KMS-11 (cell line): ENCODE measurements at regions not wholly inside any gene's neighbourhood (a gene's known extent, or its start where the extent isn't known, plus 50 kb on each side); places are given as distances from the start of the nearest gene placed in this dataset.

ENCODE experiments used
- H2AFZ ChIP-seq: fragments of 200-600 bp; sonication (generic); 2 replicates; pipeline ENCODE4 v1.6.1; 2016; ENCODE audit warnings: antibody characterized with exemption, mixed run types, low read depth
- H3K27ac ChIP-seq: fragments of 200-600 bp; sonication (generic); 2 replicates; pipeline ENCODE4 v1.6.1; 2016; ENCODE audit warnings: mild to moderate bottlenecking, mixed run types
- H3K27me3 ChIP-seq: fragments of 200-600 bp; sonication (generic); 2 replicates; pipeline ENCODE4 v1.6.1; 2017; ENCODE audit warnings: mild to moderate bottlenecking, low read depth, mixed run types, moderate library complexity; ENCODE audit not compliant: insufficient read depth
- H3K36me3 ChIP-seq: fragments of 200-600 bp; sonication (generic); 2 replicates; pipeline ENCODE4 v1.6.1; 2017; ENCODE audit warnings: mild to moderate bottlenecking, mixed run types; ENCODE audit not compliant: insufficient read depth
- H3K4me1 ChIP-seq: fragments of 200-600 bp; sonication (generic); 2 replicates; pipeline ENCODE4 v1.6.1; 2016; ENCODE audit warnings: mild to moderate bottlenecking, low read depth, mixed run types; ENCODE audit not compliant: poor library complexity, severe bottlenecking
- H3K4me2 ChIP-seq: fragments of 200-600 bp; sonication (generic); 2 replicates; pipeline ENCODE4 v1.7.0; 2016; ENCODE audit warnings: mild to moderate bottlenecking, mixed run types
- H3K4me3 ChIP-seq: fragments of 200-600 bp; sonication (generic); IDR thresholded peaks from 2 replicates; pipeline ENCODE4 v1.6.1; 2017; ENCODE audit warnings: low read depth, low read length, mixed read lengths; ENCODE audit not compliant: insufficient read depth
- H3K79me2 ChIP-seq: fragments of 200-600 bp; sonication (generic); 2 replicates; pipeline ENCODE4 v1.6.1; 2016; ENCODE audit warnings: low read depth, mixed run types; ENCODE audit not compliant: insufficient read depth
- H3K9ac ChIP-seq: fragments of 200-600 bp; sonication (generic); 2 replicates; pipeline ENCODE4 v1.6.1; 2016; ENCODE audit warnings: mild to moderate bottlenecking, mixed run types
- H4K20me1 ChIP-seq: fragments of 200-600 bp; sonication (generic); 2 replicates; pipeline ENCODE4 v1.6.1; 2016; ENCODE audit warnings: mild to moderate bottlenecking, mixed run types; ENCODE audit not compliant: insufficient read depth
- CTCF ChIP-seq: fragments of 200-600 bp; sonication (generic); conservative IDR thresholded peaks from 2 replicates; pipeline ENCODE4 v1.6.1; 2017; ENCODE audit warnings: low read depth, mild to moderate bottlenecking, antibody characterized with exemption, low read length, moderate library complexity, mixed read lengths

DNA sequence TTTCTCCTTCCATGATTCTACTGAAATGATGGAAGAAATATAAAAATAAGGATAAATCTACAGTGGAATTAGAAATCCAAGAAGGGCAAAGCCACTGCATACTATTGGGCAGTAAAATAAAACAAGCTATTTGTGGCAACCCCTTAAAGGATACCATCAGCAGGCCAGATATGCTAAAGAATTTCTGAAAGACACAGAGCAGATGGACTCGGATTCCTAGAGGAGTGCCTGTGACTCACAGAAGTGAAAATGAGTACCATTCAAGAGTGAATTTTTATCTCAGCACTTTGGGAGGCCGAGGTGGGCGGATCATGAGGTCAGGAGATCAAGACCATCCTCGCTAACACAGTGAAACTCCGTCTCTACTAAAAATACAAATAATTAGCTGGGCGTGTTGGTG is 318.1 kb downstream of the LRIG3 start:
- H3K4me2 ChIP-seq, result no peak overlapping the region
- H3K36me3 ChIP-seq, result no peaks in the 10 kb centered on the region
- no peaks in the 10 kb centered on the region for H4K20me1 ChIP-seq
- H2AFZ ChIP-seq, result no peak overlapping the region
- H3K79me2 ChIP-seq, result no peaks in the 10 kb centered on the region
- H3K27ac ChIP-seq, result no peak overlapping the region
- H3K4me3 ChIP-seq, result no peak overlapping the region
- H3K27me3 ChIP-seq, result no peaks in the 10 kb centered on the region
- no peak overlapping the region for H3K9ac ChIP-seq
- TF ChIP-seq CTCF, result no peak
- H3K4me1 ChIP-seq, result no peaks in the 10 kb centered on the region

- no peak overlapping the region for H3K27ac ChIP-seq
- H3K4me3 ChIP-seq, result no peak overlapping the region
- no peak overlapping the region for H3K9ac ChIP-seq
- H3K36me3 ChIP-seq, result no peaks in the 10 kb centered on the region
- no peaks in the 10 kb centered on the region for H3K27me3 ChIP-seq
- H3K4me2 ChIP-seq, result no peak overlapping the region
- TF ChIP-seq CTCF, result no peak
- H4K20me1 ChIP-seq, result no peaks in the 10 kb centered on the region
- H3K4me1 ChIP-seq, result no peaks in the 10 kb centered on the region
- no peak overlapping the region for H2AFZ ChIP-seq
- no peaks in the 10 kb centered on the region for H3K79me2 ChIP-seq
Observed at GRCh38 chr12:58602736-58603135, 317.6 kb downstream of the LRIG3 start.

DNA sequence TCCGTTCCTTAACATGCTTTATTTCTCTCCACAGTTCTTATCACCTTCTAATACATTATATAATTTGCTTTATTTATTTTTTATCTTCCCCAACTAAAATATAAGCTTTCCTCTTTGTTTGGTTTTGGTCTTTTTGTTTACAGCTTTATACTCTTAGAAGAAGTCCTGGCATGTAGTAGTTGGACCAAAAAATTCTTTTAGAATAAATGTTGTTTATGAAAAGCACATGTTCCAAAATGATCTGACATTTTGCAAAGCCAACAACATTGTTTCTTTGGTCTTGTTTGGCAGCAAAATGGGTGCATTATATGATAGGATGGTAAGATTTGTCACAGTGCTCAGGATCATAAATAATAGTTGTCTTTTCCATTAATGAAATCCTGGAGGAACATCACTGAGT is 312.5 kb downstream of the LRIG3 start:
- no peak for TF ChIP-seq CTCF
- Histone ChIP-seq H3K4me1 (no peaks in the 10 kb centered on the region), H3K4me3 (no peak overlapping the region), H4K20me1 (no peaks in the 10 kb centered on the region), H3K36me3 (no peaks in the 10 kb centered on the region), H3K9ac (no peak overlapping the region), H2AFZ (no peak overlapping the region), H3K27me3 (no peaks in the 10 kb centered on the region), H3K27ac (no peak overlapping the region), H3K79me2 (no peaks in the 10 kb centered on the region), H3K4me2 (no peak overlapping the region)

DNA sequence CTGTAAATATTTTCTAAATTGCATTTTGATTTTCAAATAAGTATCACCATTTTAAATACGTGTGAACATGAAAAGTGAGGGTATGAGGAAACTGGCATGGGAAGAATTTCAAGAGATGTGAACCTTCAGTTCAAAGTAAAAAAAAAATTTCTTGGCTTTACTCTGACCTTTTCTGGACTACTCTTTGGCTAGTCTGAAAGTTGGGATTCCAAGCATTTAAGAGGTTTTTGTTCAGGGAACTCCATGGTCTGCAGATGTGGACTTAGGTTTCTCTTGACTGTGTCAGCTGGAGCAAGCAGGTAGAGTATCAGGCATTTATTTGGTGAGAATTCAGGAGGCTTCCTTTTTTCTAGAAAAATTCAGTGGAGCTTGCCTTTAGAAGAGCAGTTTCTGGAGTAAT is 311.6 kb downstream of the LRIG3 start:
- no peak overlapping the region for H3K4me3 ChIP-seq
- H2AFZ ChIP-seq, result no peak overlapping the region
- TF ChIP-seq CTCF, result no peak
- no peaks in the 10 kb centered on the region for H3K79me2 ChIP-seq
- H3K9ac ChIP-seq, result no peak overlapping the region
- no peaks in the 10 kb centered on the region for H4K20me1 ChIP-seq
- no peaks in the 10 kb centered on the region for H3K27me3 ChIP-seq
- no peaks in the 10 kb centered on the region for H3K36me3 ChIP-seq
- H3K4me1 ChIP-seq, result no peaks in the 10 kb centered on the region
- no peak overlapping the region for H3K27ac ChIP-seq
- H3K4me2 ChIP-seq, result no peak overlapping the region

DNA sequence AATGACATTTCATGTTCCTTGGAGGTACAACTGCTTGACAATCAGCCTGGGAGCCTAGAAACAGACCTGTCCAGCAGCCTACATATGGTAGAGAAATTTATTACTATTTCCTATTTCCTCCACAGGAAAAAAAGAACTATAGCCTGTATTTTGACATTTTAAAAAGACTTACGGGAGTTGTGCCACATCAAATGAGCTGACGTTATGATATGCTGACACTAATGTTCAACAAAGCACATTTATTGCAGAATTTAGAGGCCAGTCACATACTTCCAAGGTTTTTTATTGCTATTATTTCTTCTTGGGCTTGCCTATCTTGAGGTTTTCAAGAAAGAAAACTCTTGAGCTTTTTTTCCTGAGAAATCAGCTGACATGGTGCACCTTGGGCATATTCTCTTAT is 305.3 kb downstream of the LRIG3 start:
- no peak for TF ChIP-seq CTCF
- Histone ChIP-seq H4K20me1 (no peaks in the 10 kb centered on the region), H3K4me1 (no peaks in the 10 kb centered on the region), H3K79me2 (no peaks in the 10 kb centered on the region), H3K4me3 (no peak overlapping the region), H2AFZ (no peak overlapping the region), H3K27ac (no peak overlapping the region), H3K27me3 (no peaks in the 10 kb centered on the region), H3K36me3 (no peaks in the 10 kb centered on the region), H3K9ac (no peak overlapping the region), H3K4me2 (no peak overlapping the region)
